HepG2 (cell line): ENCODE measurements at regions not wholly inside any gene's neighbourhood (a gene's known extent, or its start where the extent isn't known, plus 50 kb on each side); places are given as distances from the start of the nearest gene placed in this dataset.

ENCODE experiments used
- ATAC-seq: fragments of 200-7000 bp; cut with Tn5 transposase; 3 replicates; pipeline ENCODE4 v1.9.1; 2020; ENCODE audit warnings: mild to moderate bottlenecking, moderate library complexity
- BruUV-seq: library from RNA; stranded (reverse); fragments of 400-500 nt; replicated peaks from 2 replicates; lab custom pipeline; 2021; lab: Mats Ljungman, UMichigan
- CTCF ChIA-PET: fragments of 300-600 bp; formaldehyde crosslinking; extraction: SDS; loops from one replicate; lab custom pipeline; 2021; ENCODE audit warnings: low total read pairs, inconsistent platforms, low intra/inter-chr PET ratio; lab: Yijun Ruan, JAX
- POLR2A ChIA-PET: fragments of 350-600 bp; sonication (Branson Sonifier 250); formaldehyde crosslinking; loops from one replicate; lab custom pipeline; 2020; ENCODE audit warnings: antibody characterized with exemption, inconsistent platforms; lab: Yijun Ruan, JAX
- DNase-seq: peaks from one replicate; pipeline ENCODE4 v3.0.0-alpha.2; 2015; ENCODE audit warnings: low spot score
- FAIRE-seq: peaks from 3 replicates; lab custom pipeline; 2011; peaks lifted over from hg19 to GRCh38; lab: Jason Lieb, UNC
- H2AFZ ChIP-seq: one replicate; pipeline ENCODE4 v1.6.1; 2011; ENCODE audit warnings: low read length, inconsistent platforms
- H3K27ac ChIP-seq: fragments of 300-600 bp; 3 replicates; pipeline ENCODE4 v1.8.0; 2011; ENCODE audit warnings: mixed run types, mild to moderate bottlenecking, mixed read lengths, low read length, inconsistent platforms; ENCODE audit not compliant: insufficient read depth; ENCODE audit errors: extremely low read length
- H3K27me3 ChIP-seq, 2 experiments: fragments of 200-600 bp in 1 of 2; 2 replicates in 1 of 2; 3 replicates in 1 of 2; pipeline versions ENCODE4 v1.6.0 to v1.8.0; 2011; ENCODE audit warnings: low read length in 2 of 2, mild to moderate bottlenecking in 2 of 2, moderate library complexity in 2 of 2, inconsistent platforms in 1 of 2; ENCODE audit not compliant: insufficient read depth in 2 of 2, control insufficient read depth in 1 of 2
- H3K36me3 ChIP-seq, 2 experiments: fragments of 200-600 bp in 1 of 2; replicated peaks in 1 of 2; 2 replicates in 1 of 2; 3 replicates in 1 of 2; pipeline versions ENCODE4 v1.5.1 to v1.8.0; 2011; ENCODE audit warnings: low read length in 2 of 2, inconsistent platforms in 1 of 2; ENCODE audit not compliant: insufficient read depth in 2 of 2, control insufficient read depth in 1 of 2
- H3K4me1 ChIP-seq: 2 replicates; pipeline ENCODE4 v1.5.1; 2012; ENCODE audit warnings: low read length, inconsistent platforms; ENCODE audit not compliant: insufficient read depth
- H3K4me2 ChIP-seq: 2 replicates; pipeline ENCODE4 v1.6.0; 2011; ENCODE audit warnings: low read depth, low read length, inconsistent platforms
- H3K4me3 ChIP-seq, 3 experiments: fragments of 200-600 bp in 1 of 3; sonication (generic), shearing (Covaris generic) in 1 of 3; replicated peaks in 1 of 3; 2 replicates each; pipeline ENCODE4 v1.5.1; 2011 to 2016; ENCODE audit warnings: low read length in 3 of 3, inconsistent platforms in 2 of 3, low read depth in 2 of 3, mild to moderate bottlenecking in 2 of 3, control low read depth in 1 of 3, mixed read lengths in 1 of 3; ENCODE audit not compliant: insufficient read depth in 1 of 3
- H3K79me2 ChIP-seq: one replicate; pipeline ENCODE4 v1.6.1; 2011; ENCODE audit warnings: low read length, inconsistent platforms; ENCODE audit not compliant: insufficient read depth
- H3K9ac ChIP-seq: 2 replicates; pipeline ENCODE4 v1.6.0; 2011; ENCODE audit warnings: mild to moderate bottlenecking, low read depth, low read length, inconsistent platforms; ENCODE audit not compliant: insufficient read depth
- H3K9me3 ChIP-seq: 2 replicates; pipeline ENCODE4 v1.5.1; 2012; ENCODE audit warnings: mild to moderate bottlenecking, low read length
- H4K20me1 ChIP-seq: 2 replicates; pipeline ENCODE4 v1.6.0; 2011; ENCODE audit warnings: inconsistent platforms, mild to moderate bottlenecking, low read length, moderate library complexity; ENCODE audit not compliant: insufficient read depth
- AGO1 ChIP-seq: fragments of 200-400 bp; formaldehyde crosslinking; IDR thresholded peaks from 2 replicates; pipeline ENCODE4 v1.6.1; 2017; ENCODE audit warnings: mild to moderate bottlenecking, low read depth, low read length, moderate library complexity; ENCODE audit not compliant: poor library complexity, severe bottlenecking
- FOXC1 ChIP-seq: sonication (generic); formaldehyde crosslinking; IDR thresholded peaks from 2 replicates; pipeline ENCODE4 v1.8.0; 2022; ENCODE audit warnings: mild to moderate bottlenecking, missing genetic modification reagents, borderline replicate concordance
- FOXP1 ChIP-seq, 2 experiments: fragments of 450-650 bp in 1 of 2; IDR thresholded peaks; 2 replicates each; pipeline ENCODE4 v1.6.1; 2017 to 2018; ENCODE audit warnings: antibody characterized with exemption in 1 of 2
- ISL2 ChIP-seq: sonication (generic); formaldehyde crosslinking; IDR thresholded peaks from 2 replicates; pipeline ENCODE4 v1.5.0; 2020; ENCODE audit warnings: missing genetic modification reagents
- MEF2D ChIP-seq: sonication (generic); formaldehyde crosslinking; IDR thresholded peaks from 2 replicates; pipeline ENCODE4 v1.5.1; 2020; ENCODE audit warnings: mild to moderate bottlenecking, missing genetic modification reagents
- NR1H2 ChIP-seq: sonication (generic); formaldehyde crosslinking; IDR thresholded peaks from 2 replicates; pipeline ENCODE4 v1.8.1; 2022; ENCODE audit warnings: low read depth, missing genetic modification reagents, borderline replicate concordance
- YEATS2 ChIP-seq: sonication (generic); formaldehyde crosslinking; IDR thresholded peaks from 2 replicates; pipeline ENCODE4 v1.4.0; 2020; ENCODE audit warnings: missing genetic modification reagents, borderline replicate concordance
- ZBTB7A ChIP-seq: sonication (generic); formaldehyde crosslinking; IDR thresholded peaks from 2 replicates; pipeline ENCODE4 v1.8.0; 2022; ENCODE audit warnings: mild to moderate bottlenecking, missing genetic modification reagents
- ZNF496 ChIP-seq: sonication (generic); formaldehyde crosslinking; IDR thresholded peaks from 2 replicates; pipeline ENCODE4 v1.8.1; 2023; ENCODE audit warnings: mild to moderate bottlenecking, moderate library complexity, missing genetic modification reagents; ENCODE audit not compliant: insufficient replicate concordance
- ZNF570 ChIP-seq: sonication (generic); formaldehyde crosslinking; IDR thresholded peaks from 2 replicates; pipeline ENCODE4 v1.4.0; 2020; ENCODE audit warnings: mild to moderate bottlenecking, missing genetic modification reagents, borderline replicate concordance
- ZNF674 ChIP-seq: sonication (generic); formaldehyde crosslinking; IDR thresholded peaks from 2 replicates; pipeline ENCODE4 v1.5.0; 2020; ENCODE audit warnings: low read depth, mild to moderate bottlenecking, missing genetic modification reagents
- WGBS: methylation state at CpG from one replicate; pipeline ENCODE4 v1.1.6; 2017; ENCODE audit warnings: low lambda C conversion rate; 5-methylcytosine and 5-hydroxymethylcytosine counted together
- in situ Hi-C: cut with HindIII; loops from 2 replicates; pipeline ENCODE4 v1.10.0; 2017; ENCODE audit warnings: low pct_unique_long_range_greater_than_20kb; ENCODE audit not compliant: extremely low pct_ligation_motif_present
- intact Hi-C: fragments of 100-400 bp; cut with micrococcal nuclease; formaldehyde crosslinking; loops from one replicate; pipeline ENCODE4 v1.10.0; 2022; ENCODE audit not compliant: unreplicated experiment
- TF ChIP-seq, protein P1 (sequence below): sonication (generic); formaldehyde crosslinking; IDR thresholded peaks from 2 replicates; pipeline ENCODE4 v1.4.0; 2020; ENCODE audit warnings: missing genetic modification reagents, borderline replicate concordance

DNA sequence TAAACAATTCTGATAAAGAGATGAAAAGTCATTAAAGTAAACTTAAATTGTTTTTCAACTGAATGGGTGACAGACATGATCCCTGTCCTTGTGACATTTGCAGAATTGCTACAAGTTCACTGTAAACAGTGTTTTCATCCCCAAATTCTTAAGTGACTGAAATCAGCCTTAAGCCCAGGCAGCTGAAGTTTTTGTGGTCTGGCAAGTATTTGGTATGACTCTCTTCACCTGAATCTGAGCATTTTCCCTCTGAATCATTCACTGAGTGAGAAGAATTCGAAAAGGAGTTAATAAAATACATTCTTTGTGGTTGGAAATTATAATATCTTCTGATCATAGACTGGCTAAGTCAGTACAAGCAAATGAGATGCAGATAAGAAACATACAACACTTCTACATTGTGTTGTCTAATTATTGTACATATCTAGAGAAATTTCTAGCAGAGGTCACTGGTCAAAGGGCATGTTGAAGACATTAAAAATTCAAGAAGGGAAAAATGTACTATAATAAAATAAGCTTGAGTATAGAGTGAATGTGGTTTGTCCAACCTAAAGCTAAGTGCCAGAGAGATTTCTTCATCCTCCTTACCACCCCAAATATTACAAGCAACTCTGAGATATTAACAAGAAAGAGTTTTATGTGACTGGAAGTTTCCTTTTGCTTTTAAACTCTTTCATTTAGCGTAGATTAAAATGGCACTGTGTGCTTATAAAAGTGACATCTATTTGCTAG lies 177.8 kb upstream of the DIO2 start:
- H3K4me1 ChIP-seq, result no peaks in the 10 kb centered on the region
- no peak for TF ChIP-seq YEATS2 (CRISPR knock-in tag)
- no peak for TF ChIP-seq FOXC1 (CRISPR knock-in tag)
- no peak for TF ChIP-seq AGO1
- TF ChIP-seq FOXP1 (IDR thresholded peaks at IDR 0.05), result no peak
- no peak for TF ChIP-seq FOXP1 (CRISPR knock-in tag; IDR thresholded peaks at IDR 0.05)
- no peak for TF ChIP-seq ISL2
- TF ChIP-seq, protein P1, sequence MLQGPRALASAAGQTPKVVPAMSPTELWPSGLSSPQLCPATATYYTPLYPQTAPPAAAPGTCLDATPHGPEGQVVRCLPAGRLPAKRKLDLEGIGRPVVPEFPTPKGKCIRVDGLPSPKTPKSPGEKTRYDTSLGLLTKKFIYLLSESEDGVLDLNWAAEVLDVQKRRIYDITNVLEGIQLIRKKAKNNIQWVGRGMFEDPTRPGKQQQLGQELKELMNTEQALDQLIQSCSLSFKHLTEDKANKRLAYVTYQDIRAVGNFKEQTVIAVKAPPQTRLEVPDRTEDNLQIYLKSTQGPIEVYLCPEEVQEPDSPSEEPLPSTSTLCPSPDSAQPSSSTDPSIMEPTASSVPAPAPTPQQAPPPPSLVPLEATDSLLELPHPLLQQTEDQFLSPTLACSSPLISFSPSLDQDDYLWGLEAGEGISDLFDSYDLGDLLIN (CRISPR knock-in tag), result no peak
- no peak for TF ChIP-seq NR1H2 (CRISPR knock-in tag)
- no peak for TF ChIP-seq ZNF570 (CRISPR knock-in tag)
- TF ChIP-seq ZBTB7A (CRISPR knock-in tag), result no peak
- TF ChIP-seq ZNF674 (CRISPR knock-in tag), result no peak
- no peak for TF ChIP-seq MEF2D (CRISPR knock-in tag)
- no peak for TF ChIP-seq ZNF496 (CRISPR knock-in tag)
- intact Hi-C loops, result no loop called here
- H3K27me3 ChIP-seq, result no peaks in the 10 kb centered on the region
- no peaks in the 10 kb centered on the region for H3K9me3 ChIP-seq
- no peak overlapping the region for H3K27ac ChIP-seq
- H3K36me3 ChIP-seq, result no peaks in the 10 kb centered on the region
- H2AFZ ChIP-seq, result no peak overlapping the region
- no peak for FAIRE-seq
- no peak overlapping the region for H3K4me3 ChIP-seq
- no peaks in the 10 kb centered on the region for H4K20me1 ChIP-seq
- H3K4me2 ChIP-seq, result no peak overlapping the region
- no peak overlapping the region for H3K9ac ChIP-seq
- no peaks in the 10 kb centered on the region for H3K79me2 ChIP-seq
- in situ Hi-C loops, result no loop called here
- no TSS peak for BruUV-seq
- DNase-seq, result no peak
- CTCF ChIA-PET, result no interaction called here
- POLR2A ChIA-PET, result no interaction called here
- WGBS, result 0% methylated on average over 2 of the region's 2 CpGs
- ATAC-seq, result no peak
